Stomach (tissue), 8 donors: ENCODE measurements at regions not wholly inside any gene's neighbourhood (a gene's known extent, or its start where the extent isn't known, plus 50 kb on each side); places are given as distances from the start of the nearest gene placed in this dataset.
"Not testable (repeated sequence)": the region's sequence is repeated elsewhere in the genome, so short reads cannot be mapped to it uniquely, and the experiment has no call there.

Source experiments
- DNase-seq, 2 donors: peaks; one replicate each; pipeline versions ENCODE4 v3.0.0 to v3.0.0-alpha.2; 2013 to 2019
- H3K27ac ChIP-seq, 5 donors: fragments of 200-600 bp in 4 of 5; sonication (generic) in 4 of 5; one replicate each; pipeline ENCODE4 v1.5.1; 2013 to 2019; ENCODE audit warnings: mild to moderate bottlenecking in 1 of 5, moderate library complexity in 1 of 5
- H3K27me3 ChIP-seq, 3 donors: fragments of 200-600 bp; sonication (generic); one replicate each; pipeline ENCODE4 v1.5.1; 2017 to 2019; ENCODE audit warnings: mixed run types in 1 of 3
- H3K36me3 ChIP-seq, 4 donors: fragments of 200-600 bp; sonication (generic); 1 replicate in 3 of 4; 2 replicates in 1 of 4; pipeline ENCODE4 v1.5.1; 2016 to 2019
- H3K4me1 ChIP-seq, 4 donors: fragments of 200-600 bp; sonication (generic); one replicate each; pipeline ENCODE4 v1.5.1; 2016 to 2019
- H3K4me3 ChIP-seq, 4 donors: fragments of 200-600 bp; sonication (generic) in 3 of 4; one replicate each; pipeline ENCODE4 v1.5.1; 2016 to 2019; ENCODE audit warnings: mild to moderate bottlenecking in 1 of 4
- H3K9me3 ChIP-seq, 4 donors: fragments of 200-600 bp; sonication (generic); one replicate each; pipeline ENCODE4 v1.5.1; 2016 to 2019
- CTCF ChIP-seq, 7 experiments: fragments of 450-650 bp in 4 of 7; fragments of 200-600 bp in 3 of 7; sonication (generic) in 3 of 7; IDR thresholded peaks; one replicate each; pipeline ENCODE4 v1.5.1; 2016 to 2019; ENCODE audit warnings: antibody characterized with exemption in 7 of 7, control low read depth in 2 of 7, mild to moderate bottlenecking in 1 of 7
- EP300 ChIP-seq: sonication (generic); formaldehyde crosslinking; IDR thresholded peaks from one replicate; pipeline ENCODE4 v1.6.1; 2017; ENCODE audit warnings: antibody characterized with exemption
- POLR2A ChIP-seq, 4 donors: fragments of 450-650 bp; IDR thresholded peaks; one replicate each; pipeline ENCODE4 v1.6.1; 2016; ENCODE audit warnings: antibody characterized with exemption in 4 of 4, control low read depth in 2 of 4, mild to moderate bottlenecking in 1 of 4, moderate library complexity in 1 of 4
- POLR2AphosphoS5 ChIP-seq, 3 donors: sonication (generic); formaldehyde crosslinking; IDR thresholded peaks; one replicate each; pipeline ENCODE4 v1.6.1; 2016; ENCODE audit warnings: antibody characterized with exemption in 3 of 3
- WGBS, 5 donors: extraction: QIAGEN DNeasy Blood & Tissue Kit in 3 of 5; methylation state at CpG; one replicate each; pipeline versions ENCODE4 v1.1.5 to v1.1.7; 2013 to 2018; 5-methylcytosine and 5-hydroxymethylcytosine counted together
- intact Hi-C: fragments of 100-400 bp; cut with DNase I; formaldehyde crosslinking; loops from one replicate; pipeline ENCODE4 v1.15.1; 2023; ENCODE audit warnings: low total_unique reads
- donor health status: healthy with polysubstance abuse.
- donor health status: Bipolar disorder and iron deficiency.
- donor health status: healthy.

GRCh38 chr3:27559381-27559780 lies 75.2 kb upstream of the SLC4A7 start:
- Histone ChIP-seq H3K36me3 (no peaks in the 10 kb centered on the region), H3K9me3 (no peaks in the 10 kb centered on the region), H3K4me3 (no peak overlapping the region), H3K4me1 (peaks cover 0 to 13% (median 3%) of the 10 kb centered on the region in 4 donors), H3K27ac (no peak overlapping the region), H3K27me3 (no peaks in the 10 kb centered on the region)
- no peak for DNase-seq
- intact Hi-C loops, result no loop called here
- TF ChIP-seq EP300 (no peak), POLR2A (IDR thresholded peaks at IDR 0.05) (no peak), CTCF (IDR thresholded peaks at IDR 0.05) (no peak), POLR2AphosphoS5 (IDR thresholded peaks at IDR 0.05) (no peak)

GRCh38 chr3:27557411-27557810 lies 73.2 kb upstream of the SLC4A7 start:
- Histone ChIP-seq H3K4me3 (no peak overlapping the region), H3K27ac (peak overlapping the region in 1 of 5 donors; percentile 57), H3K9me3 (no peaks in the 10 kb centered on the region), H3K27me3 (no peaks in the 10 kb centered on the region), H3K4me1 (peaks cover 0 to 13% (median 3%) of the 10 kb centered on the region in 4 donors), H3K36me3 (no peaks in the 10 kb centered on the region)
- WGBS, 5 donors, result 83 to 95% (median 90%) methylated on average over 2 of the region's 2 CpGs
- no peak for DNase-seq
- TF ChIP-seq EP300 (no peak), CTCF (IDR thresholded peaks at IDR 0.05) (no peak), POLR2AphosphoS5 (IDR thresholded peaks at IDR 0.05) (no peak), POLR2A (IDR thresholded peaks at IDR 0.05) (no peak)
- intact Hi-C loops, result no loop called here

- no peak overlapping the region for H3K4me3 ChIP-seq
- intact Hi-C loops, result no loop called here
- H3K36me3 ChIP-seq, result no peaks in the 10 kb centered on the region
- WGBS, 5 donors, result 59 to 82% (median 81%) methylated on average over 4 of the region's 4 CpGs
- H3K4me1 ChIP-seq, result peaks cover 0 to 13% (median 3%) of the 10 kb centered on the region in 4 donors
- no peak for DNase-seq
- TF ChIP-seq POLR2AphosphoS5 (IDR thresholded peaks at IDR 0.05) (no peak), EP300 (no peak), POLR2A (IDR thresholded peaks at IDR 0.05) (no peak), CTCF (IDR thresholded peaks at IDR 0.05) (no peak)
- peak overlapping the region in 1 of 5 donors; percentile 57 for H3K27ac ChIP-seq
- H3K27me3 ChIP-seq, result no peaks in the 10 kb centered on the region
- no peaks in the 10 kb centered on the region for H3K9me3 ChIP-seq
These were observed 72.7 kb upstream of the SLC4A7 start for GRCh38 chr3:27556887-27557286.

GRCh38 chr3:27554706-27555105 lies 70.5 kb upstream of the SLC4A7 start:
- no peak for TF ChIP-seq POLR2A (IDR thresholded peaks at IDR 0.05)
- H3K36me3 ChIP-seq, result no peaks in the 10 kb centered on the region
- H3K4me3 ChIP-seq, result no peak overlapping the region
- H3K4me1 ChIP-seq, result peaks cover 0 to 8% (median 1%) of the 10 kb centered on the region in 4 donors
- intact Hi-C loops, result no loop called here
- no peaks in the 10 kb centered on the region for H3K27me3 ChIP-seq
- no peak for DNase-seq
- no peak overlapping the region for H3K27ac ChIP-seq
- whole genome bisulfite sequencing, 5 donors, result 58 to 70% (median 62%) methylated on average over 2 of the region's 2 CpGs
- H3K9me3 ChIP-seq, result no peaks in the 10 kb centered on the region

- WGBS, 5 donors, result 72 to 89% (median 78%) methylated on average over 2 of the region's 2 CpGs
- Histone ChIP-seq H3K9me3 (no peaks in the 10 kb centered on the region), H3K4me3 (no peak overlapping the region), H3K27ac (no peak overlapping the region), H3K4me1 (peaks cover 0 to 7% (median 0%) of the 10 kb centered on the region in 4 donors), H3K27me3 (no peaks in the 10 kb centered on the region), H3K36me3 (no peaks in the 10 kb centered on the region)
- no peak for DNase-seq
- TF ChIP-seq CTCF (IDR thresholded peaks at IDR 0.05), result no peak
- no peak for TF ChIP-seq EP300
- no peak for TF ChIP-seq POLR2A (IDR thresholded peaks at IDR 0.05)
- TF ChIP-seq POLR2AphosphoS5 (IDR thresholded peaks at IDR 0.05), result no peak
- intact Hi-C loops, result no loop called here
These were observed 69.8 kb upstream of the SLC4A7 start for GRCh38 chr3:27553886-27554540.

GRCh38 chr3:27552708-27553107 lies 68.5 kb upstream of the SLC4A7 start:
- H3K4me1 ChIP-seq, DNase-seq, H3K36me3 ChIP-seq, H3K27ac ChIP-seq, H3K27me3 ChIP-seq, H3K9me3 ChIP-seq, H3K4me3 ChIP-seq, intact Hi-C loops: not testable (repeated sequence)
- WGBS, 5 donors, result 85 to 94% (median 90%) methylated on average over 5 of the region's 5 CpGs

- H3K4me3 ChIP-seq, H3K27me3 ChIP-seq, H3K9me3 ChIP-seq, H3K27ac ChIP-seq, DNase-seq, H3K36me3 ChIP-seq, H3K4me1 ChIP-seq, intact Hi-C loops: not testable (repeated sequence)
- WGBS, 5 donors, result 80 to 91% (median 84%) methylated on average over 4 of the region's 4 CpGs
These were observed 67.2 kb upstream of the SLC4A7 start for GRCh38 chr3:27551413-27551812.
